ENCODE measurements at regions not wholly inside any gene's neighbourhood (a gene's known extent, or its start where the extent isn't known, plus 50 kb on each side); places are given as distances from the start of the nearest gene placed in this dataset.

GRCh38 chr1:222096883-222097282 is 355.0 kb upstream of the DUSP10 start:
- Mint-ChIP-seq H3K9me3 (ENCODE audit: low read depth, unreplicated experiment) (no peaks in the 10 kb centered on the region), H3K27ac (ENCODE audit: unreplicated experiment) (no peak overlapping the region), H3K4me1 (ENCODE audit: low read depth, unreplicated experiment) (peaks cover 4% of the 10 kb centered on the region), H3K36me3 (ENCODE audit: insufficient read depth, unreplicated experiment) (no peaks in the 10 kb centered on the region), H3K27me3 (ENCODE audit: unreplicated experiment) (no peaks in the 10 kb centered on the region), H3K4me3 (ENCODE audit: low read depth, unreplicated experiment) (no peak overlapping the region)
- TF ChIP-seq CTCF (IDR thresholded peaks at IDR 0.05; ENCODE audit: unreplicated experiment) = no peak
- DNase-seq = no peak
- BruUV-seq (replicated peaks) = no TSS peak
- intact Hi-C loops (cut with micrococcal nuclease; ENCODE audit: unreplicated experiment) = loop anchor here (1.0 to 2.0 kb wide), 2 partner anchors 8 to 70 kb away; no protein-coding TSS in a partner anchor
- CTCF ChIA-PET = interaction anchor here (2.8 kb wide), 1 partner anchor 9 kb away, joined by 12 read pairs; no protein-coding TSS in a partner anchor

- CTCF ChIA-PET = interaction anchor here (2.8 kb wide), 1 partner anchor 9 kb away, joined by 12 read pairs; no protein-coding TSS in a partner anchor
- intact Hi-C loops (cut with micrococcal nuclease; ENCODE audit: unreplicated experiment) = loop anchor here (2.0 kb wide), 1 partner anchor 70 kb away; no protein-coding TSS in a partner anchor
- BruUV-seq (replicated peaks) = no TSS peak
- DNase-seq = no peak
- Mint-ChIP-seq H3K9me3 (ENCODE audit: low read depth, unreplicated experiment) (no peaks in the 10 kb centered on the region), H3K27me3 (ENCODE audit: unreplicated experiment) (no peaks in the 10 kb centered on the region), H3K36me3 (ENCODE audit: insufficient read depth, unreplicated experiment) (no peaks in the 10 kb centered on the region), H3K4me3 (ENCODE audit: low read depth, unreplicated experiment) (no peak overlapping the region), H3K4me1 (ENCODE audit: low read depth, unreplicated experiment) (no peaks in the 10 kb centered on the region), H3K27ac (ENCODE audit: unreplicated experiment) (no peak overlapping the region)
- TF ChIP-seq CTCF (IDR thresholded peaks at IDR 0.05; ENCODE audit: unreplicated experiment) = no peak
These were observed 354.5 kb upstream of the DUSP10 start for GRCh38 chr1:222096476-222096772.

- TF ChIP-seq CTCF (IDR thresholded peaks at IDR 0.05; ENCODE audit: unreplicated experiment) = peak; percentile 93
- DNase-seq = peak; percentile 58
- BruUV-seq (replicated peaks) = no TSS peak
- intact Hi-C loops (cut with micrococcal nuclease; ENCODE audit: unreplicated experiment) = loop anchor here (2.0 kb wide), 1 partner anchor 71 kb away; no protein-coding TSS in a partner anchor
- Mint-ChIP-seq H3K9me3 (ENCODE audit: low read depth, unreplicated experiment) (no peaks in the 10 kb centered on the region), H3K27me3 (ENCODE audit: unreplicated experiment) (no peaks in the 10 kb centered on the region), H3K4me3 (ENCODE audit: low read depth, unreplicated experiment) (no peak overlapping the region), H3K4me1 (ENCODE audit: low read depth, unreplicated experiment) (no peaks in the 10 kb centered on the region), H3K27ac (ENCODE audit: unreplicated experiment) (no peak overlapping the region), H3K36me3 (ENCODE audit: insufficient read depth, unreplicated experiment) (no peaks in the 10 kb centered on the region)
- CTCF ChIA-PET = interaction anchor here (0.6 to 2.8 kb wide), 5 partner anchors 10 to 359 kb away, joined by 4 to 12 read pairs (median 6); no protein-coding TSS in a partner anchor
These were observed 354.0 kb upstream of the DUSP10 start for GRCh38 chr1:222095606-222096475.

- intact Hi-C loops (cut with micrococcal nuclease; ENCODE audit: unreplicated experiment) = no loop called here
- Mint-ChIP-seq H3K27ac (ENCODE audit: unreplicated experiment) (no peak overlapping the region), H3K27me3 (ENCODE audit: unreplicated experiment) (no peaks in the 10 kb centered on the region), H3K4me1 (ENCODE audit: low read depth, unreplicated experiment) (no peaks in the 10 kb centered on the region), H3K9me3 (ENCODE audit: low read depth, unreplicated experiment) (no peaks in the 10 kb centered on the region), H3K36me3 (ENCODE audit: insufficient read depth, unreplicated experiment) (no peaks in the 10 kb centered on the region), H3K4me3 (ENCODE audit: low read depth, unreplicated experiment) (no peak overlapping the region)
- TF ChIP-seq CTCF (IDR thresholded peaks at IDR 0.05; ENCODE audit: unreplicated experiment) = no peak
- CTCF ChIA-PET = no interaction called here
- BruUV-seq (replicated peaks) = no TSS peak
- no peak for DNase-seq
These were observed 351.6 kb upstream of the DUSP10 start for GRCh38 chr1:222093518-222093917.

Measured in Calu3 (cell line).